ENCODE measurements at regions not wholly inside any gene's neighbourhood (a gene's known extent, or its start where the extent isn't known, plus 50 kb on each side); places are given as distances from the start of the nearest gene placed in this dataset.

DNA sequence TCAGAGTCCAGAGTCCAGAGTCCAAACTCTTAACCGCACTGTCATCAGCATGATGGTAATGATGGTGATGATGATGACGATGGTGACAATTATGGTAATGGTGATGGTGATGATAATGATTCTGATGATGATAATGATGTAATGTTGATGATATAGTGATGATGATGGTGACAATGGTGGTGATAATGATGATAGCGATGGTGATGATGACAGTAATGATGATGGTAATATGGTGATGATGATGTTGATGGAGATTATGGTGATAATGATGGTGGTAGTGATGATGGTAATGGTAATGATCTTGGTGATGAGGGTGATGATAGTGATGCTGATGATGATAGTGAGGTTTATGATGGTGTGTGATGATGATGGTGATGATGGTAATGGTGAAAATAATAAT, 367.8 kb upstream of the CDH4 start:
- TF ChIP-seq POLR2AphosphoS5 (IDR thresholded peaks at IDR 0.05; ENCODE audit: low read depth), result no peak
- TF ChIP-seq, protein P1, sequence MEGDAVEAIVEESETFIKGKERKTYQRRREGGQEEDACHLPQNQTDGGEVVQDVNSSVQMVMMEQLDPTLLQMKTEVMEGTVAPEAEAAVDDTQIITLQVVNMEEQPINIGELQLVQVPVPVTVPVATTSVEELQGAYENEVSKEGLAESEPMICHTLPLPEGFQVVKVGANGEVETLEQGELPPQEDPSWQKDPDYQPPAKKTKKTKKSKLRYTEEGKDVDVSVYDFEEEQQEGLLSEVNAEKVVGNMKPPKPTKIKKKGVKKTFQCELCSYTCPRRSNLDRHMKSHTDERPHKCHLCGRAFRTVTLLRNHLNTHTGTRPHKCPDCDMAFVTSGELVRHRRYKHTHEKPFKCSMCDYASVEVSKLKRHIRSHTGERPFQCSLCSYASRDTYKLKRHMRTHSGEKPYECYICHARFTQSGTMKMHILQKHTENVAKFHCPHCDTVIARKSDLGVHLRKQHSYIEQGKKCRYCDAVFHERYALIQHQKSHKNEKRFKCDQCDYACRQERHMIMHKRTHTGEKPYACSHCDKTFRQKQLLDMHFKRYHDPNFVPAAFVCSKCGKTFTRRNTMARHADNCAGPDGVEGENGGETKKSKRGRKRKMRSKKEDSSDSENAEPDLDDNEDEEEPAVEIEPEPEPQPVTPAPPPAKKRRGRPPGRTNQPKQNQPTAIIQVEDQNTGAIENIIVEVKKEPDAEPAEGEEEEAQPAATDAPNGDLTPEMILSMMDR (IDR thresholded peaks at IDR 0.05; ENCODE audit: insufficient read depth, low read length), result no peak
- TF ChIP-seq, protein P2, sequence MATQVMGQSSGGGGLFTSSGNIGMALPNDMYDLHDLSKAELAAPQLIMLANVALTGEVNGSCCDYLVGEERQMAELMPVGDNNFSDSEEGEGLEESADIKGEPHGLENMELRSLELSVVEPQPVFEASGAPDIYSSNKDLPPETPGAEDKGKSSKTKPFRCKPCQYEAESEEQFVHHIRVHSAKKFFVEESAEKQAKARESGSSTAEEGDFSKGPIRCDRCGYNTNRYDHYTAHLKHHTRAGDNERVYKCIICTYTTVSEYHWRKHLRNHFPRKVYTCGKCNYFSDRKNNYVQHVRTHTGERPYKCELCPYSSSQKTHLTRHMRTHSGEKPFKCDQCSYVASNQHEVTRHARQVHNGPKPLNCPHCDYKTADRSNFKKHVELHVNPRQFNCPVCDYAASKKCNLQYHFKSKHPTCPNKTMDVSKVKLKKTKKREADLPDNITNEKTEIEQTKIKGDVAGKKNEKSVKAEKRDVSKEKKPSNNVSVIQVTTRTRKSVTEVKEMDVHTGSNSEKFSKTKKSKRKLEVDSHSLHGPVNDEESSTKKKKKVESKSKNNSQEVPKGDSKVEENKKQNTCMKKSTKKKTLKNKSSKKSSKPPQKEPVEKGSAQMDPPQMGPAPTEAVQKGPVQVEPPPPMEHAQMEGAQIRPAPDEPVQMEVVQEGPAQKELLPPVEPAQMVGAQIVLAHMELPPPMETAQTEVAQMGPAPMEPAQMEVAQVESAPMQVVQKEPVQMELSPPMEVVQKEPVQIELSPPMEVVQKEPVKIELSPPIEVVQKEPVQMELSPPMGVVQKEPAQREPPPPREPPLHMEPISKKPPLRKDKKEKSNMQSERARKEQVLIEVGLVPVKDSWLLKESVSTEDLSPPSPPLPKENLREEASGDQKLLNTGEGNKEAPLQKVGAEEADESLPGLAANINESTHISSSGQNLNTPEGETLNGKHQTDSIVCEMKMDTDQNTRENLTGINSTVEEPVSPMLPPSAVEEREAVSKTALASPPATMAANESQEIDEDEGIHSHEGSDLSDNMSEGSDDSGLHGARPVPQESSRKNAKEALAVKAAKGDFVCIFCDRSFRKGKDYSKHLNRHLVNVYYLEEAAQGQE (IDR thresholded peaks at IDR 0.05; ENCODE audit: insufficient replicate concordance, low read depth), result no peak
- TF ChIP-seq GABPA (IDR thresholded peaks at IDR 0.05; ENCODE audit: low read depth), result no peak

All from HL-60 (cell line).